OCI-LY1 (cell line): ENCODE measurements at regions not wholly inside any gene's neighbourhood (a gene's known extent, or its start where the extent isn't known, plus 50 kb on each side); places are given as distances from the start of the nearest gene placed in this dataset.

Experiments used
- H2AFZ ChIP-seq: fragments of 200-600 bp; sonication (generic), shearing (Covaris generic); 2 replicates; pipeline ENCODE4 v1.6.0; 2014; ENCODE audit warnings: antibody characterized with exemption, mild to moderate bottlenecking, low read length
- H3F3A ChIP-seq: fragments of 200-600 bp; sonication (generic), shearing (Covaris generic); 2 replicates; pipeline ENCODE4 v1.6.0; 2014; ENCODE audit warnings: mild to moderate bottlenecking, antibody characterized with exemption, low read length, moderate library complexity; ENCODE audit not compliant: insufficient read depth
- H3K27ac ChIP-seq: fragments of 200-600 bp; sonication (generic); 2 replicates; pipeline ENCODE4 v1.5.1; 2014; ENCODE audit warnings: low read length, mixed run types, mild to moderate bottlenecking, low read depth; ENCODE audit not compliant: poor library complexity, severe bottlenecking
- H3K27me3 ChIP-seq: fragments of 200-600 bp; sonication (generic); 2 replicates; pipeline ENCODE4 v1.6.0; 2014; ENCODE audit warnings: antibody characterized with exemption, mild to moderate bottlenecking, low read length, moderate library complexity; ENCODE audit not compliant: insufficient read depth
- H3K36me3 ChIP-seq: fragments of 200-600 bp; sonication (generic); 2 replicates; pipeline ENCODE4 v1.6.1; 2014; ENCODE audit warnings: mild to moderate bottlenecking, antibody characterized with exemption, low read length, moderate library complexity, mixed read lengths; ENCODE audit not compliant: insufficient read depth
- H3K4me1 ChIP-seq: fragments of 200-600 bp; sonication (generic); 2 replicates; pipeline ENCODE4 v1.5.1; 2014; ENCODE audit warnings: mild to moderate bottlenecking, low read length, moderate library complexity; ENCODE audit not compliant: insufficient read depth, severe bottlenecking
- H3K4me2 ChIP-seq: fragments of 200-600 bp; sonication (generic), shearing (Covaris generic); 2 replicates; pipeline ENCODE4 v1.6.1; 2014; ENCODE audit warnings: low read length
- H3K4me3 ChIP-seq: fragments of 200-600 bp; sonication (generic); 2 replicates; pipeline ENCODE4 v1.5.1; 2014; ENCODE audit warnings: low read length, low read depth, mild to moderate bottlenecking, mixed read lengths; ENCODE audit not compliant: poor library complexity, severe bottlenecking
- H3K79me2 ChIP-seq: fragments of 200-600 bp; shearing (Covaris generic); 2 replicates; pipeline ENCODE4 v1.6.1; 2016; ENCODE audit warnings: mixed run types, low read length, mixed read lengths; ENCODE audit not compliant: insufficient read depth
- H3K9ac ChIP-seq: fragments of 200-600 bp; sonication (generic), shearing (Covaris generic); 2 replicates; pipeline ENCODE4 v1.6.1; 2014; ENCODE audit warnings: mild to moderate bottlenecking, low read length, mixed read lengths
- H3K9me2 ChIP-seq: fragments of 200-600 bp; sonication (generic), shearing (Covaris generic); 2 replicates; pipeline ENCODE4 v1.6.1; 2014; ENCODE audit warnings: low read depth, mild to moderate bottlenecking, low read length, mixed read lengths
- H3K9me3 ChIP-seq: fragments of 200-600 bp; shearing (Covaris generic); 2 replicates; pipeline ENCODE4 v1.6.1; 2014; ENCODE audit warnings: low read length, mixed read lengths
- H4K20me1 ChIP-seq: fragments of 200-600 bp; sonication (generic), shearing (Covaris generic); 2 replicates; pipeline ENCODE4 v1.6.0; 2016; ENCODE audit warnings: mild to moderate bottlenecking, low read length; ENCODE audit not compliant: insufficient read depth
- EZH2 ChIP-seq: fragments of 200-600 bp; sonication (generic), shearing (Covaris generic); IDR thresholded peaks from 2 replicates; pipeline ENCODE4 v1.8.0; 2017; ENCODE audit warnings: borderline replicate concordance, mixed run types, mild to moderate bottlenecking, antibody characterized with exemption, low read length, moderate library complexity, mixed read lengths
- TF ChIP-seq, protein P1 (sequence below): fragments of 200-600 bp; sonication (generic), shearing (Covaris generic); IDR thresholded peaks from 2 replicates; pipeline ENCODE4 v1.5.1; 2017; ENCODE audit warnings: mild to moderate bottlenecking, antibody characterized with exemption, low read length, moderate library complexity, mixed read lengths

DNA sequence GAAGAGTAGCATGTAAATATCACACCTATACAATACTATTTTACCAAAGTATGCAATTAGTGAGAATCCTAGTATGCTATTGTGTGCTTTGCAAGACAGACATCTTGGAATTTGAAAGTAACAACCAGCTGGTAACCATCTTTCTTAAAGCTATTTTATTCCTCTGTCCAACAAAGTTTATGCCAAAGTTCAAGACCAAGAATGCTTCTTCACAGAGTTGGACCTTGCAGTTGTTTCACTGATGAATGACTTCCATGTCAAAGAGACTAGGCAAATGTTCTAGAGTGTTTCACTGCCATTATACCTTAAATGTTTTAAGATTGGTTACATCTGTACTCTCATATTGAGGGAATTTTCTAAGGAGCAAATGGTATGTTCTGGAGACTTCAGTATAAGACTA is 215.2 kb upstream of the CRIM1 start:
- H3K9me3 ChIP-seq: no peaks in the 10 kb centered on the region
- H3K79me2 ChIP-seq: no peaks in the 10 kb centered on the region
- no peak overlapping the region for H3K4me3 ChIP-seq

GRCh38 chr2:36137612-36138011 is 218.0 kb upstream of the CRIM1 start:
- TF ChIP-seq EZH2: no peak
- TF ChIP-seq, protein P1, sequence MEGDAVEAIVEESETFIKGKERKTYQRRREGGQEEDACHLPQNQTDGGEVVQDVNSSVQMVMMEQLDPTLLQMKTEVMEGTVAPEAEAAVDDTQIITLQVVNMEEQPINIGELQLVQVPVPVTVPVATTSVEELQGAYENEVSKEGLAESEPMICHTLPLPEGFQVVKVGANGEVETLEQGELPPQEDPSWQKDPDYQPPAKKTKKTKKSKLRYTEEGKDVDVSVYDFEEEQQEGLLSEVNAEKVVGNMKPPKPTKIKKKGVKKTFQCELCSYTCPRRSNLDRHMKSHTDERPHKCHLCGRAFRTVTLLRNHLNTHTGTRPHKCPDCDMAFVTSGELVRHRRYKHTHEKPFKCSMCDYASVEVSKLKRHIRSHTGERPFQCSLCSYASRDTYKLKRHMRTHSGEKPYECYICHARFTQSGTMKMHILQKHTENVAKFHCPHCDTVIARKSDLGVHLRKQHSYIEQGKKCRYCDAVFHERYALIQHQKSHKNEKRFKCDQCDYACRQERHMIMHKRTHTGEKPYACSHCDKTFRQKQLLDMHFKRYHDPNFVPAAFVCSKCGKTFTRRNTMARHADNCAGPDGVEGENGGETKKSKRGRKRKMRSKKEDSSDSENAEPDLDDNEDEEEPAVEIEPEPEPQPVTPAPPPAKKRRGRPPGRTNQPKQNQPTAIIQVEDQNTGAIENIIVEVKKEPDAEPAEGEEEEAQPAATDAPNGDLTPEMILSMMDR: no peak
- no peaks in the 10 kb centered on the region for H3K9me3 ChIP-seq
- H4K20me1 ChIP-seq: no peaks in the 10 kb centered on the region
- no peak overlapping the region for H3K27ac ChIP-seq
- no peak overlapping the region for H3K4me3 ChIP-seq
- H3K4me2 ChIP-seq: no peak overlapping the region
- H2AFZ ChIP-seq: no peak overlapping the region
- no peaks in the 10 kb centered on the region for H3K4me1 ChIP-seq
- no peaks in the 10 kb centered on the region for H3K79me2 ChIP-seq
- H3K9ac ChIP-seq: no peak overlapping the region
- no peaks in the 10 kb centered on the region for H3K9me2 ChIP-seq
- no peaks in the 10 kb centered on the region for H3F3A ChIP-seq
- H3K36me3 ChIP-seq: no peaks in the 10 kb centered on the region
- H3K27me3 ChIP-seq: no peaks in the 10 kb centered on the region

More for the DNA sequence above, 215.2 kb upstream of the CRIM1 start:
- H3K4me2 ChIP-seq: no peak overlapping the region
- TF ChIP-seq, protein P1: no peak
- TF ChIP-seq EZH2: no peak
- no peaks in the 10 kb centered on the region for H3F3A ChIP-seq
- no peaks in the 10 kb centered on the region for H3K36me3 ChIP-seq
- H3K27me3 ChIP-seq: no peaks in the 10 kb centered on the region
- H2AFZ ChIP-seq: no peak overlapping the region
- H4K20me1 ChIP-seq: no peaks in the 10 kb centered on the region
- no peaks in the 10 kb centered on the region for H3K9me2 ChIP-seq
- H3K27ac ChIP-seq: no peak overlapping the region
- H3K4me1 ChIP-seq: no peaks in the 10 kb centered on the region
- H3K9ac ChIP-seq: no peak overlapping the region

DNA sequence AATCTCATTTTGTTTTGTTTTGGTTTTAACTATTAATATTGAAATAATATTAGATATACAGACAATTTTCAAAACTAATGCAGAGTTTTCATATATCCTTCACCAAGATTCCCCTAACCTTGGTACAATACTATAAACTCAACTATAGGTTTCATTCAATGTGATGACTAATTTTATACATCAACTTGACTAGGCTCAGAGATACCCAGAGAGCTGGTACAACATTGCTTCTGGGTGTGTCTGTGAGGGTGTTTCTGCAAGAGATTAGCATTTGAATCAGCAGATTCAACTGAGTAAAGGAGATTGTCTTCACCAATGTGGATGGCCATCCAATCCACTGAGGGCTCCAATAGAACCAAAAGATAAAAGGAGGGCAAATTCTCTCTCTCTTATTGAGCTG is 221.3 kb upstream of the CRIM1 start:
- no peaks in the 10 kb centered on the region for H3K27me3 ChIP-seq
- no peaks in the 10 kb centered on the region for H3K4me1 ChIP-seq
- no peaks in the 10 kb centered on the region for H3K9me2 ChIP-seq
- TF ChIP-seq, protein P1: no peak
- TF ChIP-seq EZH2: no peak
- no peak overlapping the region for H3K27ac ChIP-seq
- no peaks in the 10 kb centered on the region for H3F3A ChIP-seq
- no peaks in the 10 kb centered on the region for H3K36me3 ChIP-seq
- no peaks in the 10 kb centered on the region for H4K20me1 ChIP-seq
- no peak overlapping the region for H3K4me2 ChIP-seq
- no peaks in the 10 kb centered on the region for H3K79me2 ChIP-seq
- H3K4me3 ChIP-seq: no peak overlapping the region
- H3K9me3 ChIP-seq: no peaks in the 10 kb centered on the region
- no peak overlapping the region for H3K9ac ChIP-seq
- H2AFZ ChIP-seq: no peak overlapping the region
